ENCODE measurements at regions not wholly inside any gene's neighbourhood (a gene's known extent, or its start where the extent isn't known, plus 50 kb on each side); places are given as distances from the start of the nearest gene placed in this dataset.

- H3K36me3 ChIP-seq, result no peaks in the 10 kb centered on the region
- H3K4me1 ChIP-seq, result no peaks in the 10 kb centered on the region
- ATAC-seq, result no peak
- intact Hi-C loops (cut with DNase I; ENCODE audit: low total_unique reads), result no loop called here
- H3K9me3 ChIP-seq, result no peaks in the 10 kb centered on the region
- H3K4me3 ChIP-seq, result no peak overlapping the region
- H3K27me3 ChIP-seq, result no peaks in the 10 kb centered on the region
- TF ChIP-seq POLR2A (IDR thresholded peaks at IDR 0.05) (no peak), CTCF (IDR thresholded peaks at IDR 0.05 in 4 of 5, conservative IDR thresholded peaks at IDR 0.05 in 1 of 5) (no peak)
- no peak for DNase-seq
- H3K27ac ChIP-seq, result no peak overlapping the region
- in situ Hi-C loops (cut with MboI; ENCODE audit: low sequenced_read_pairs in 4 of 4), result no loop called here
These were observed 61.5 kb upstream of the UBL3 start for GRCh38 chr13:29911781-29912418.

DNA sequence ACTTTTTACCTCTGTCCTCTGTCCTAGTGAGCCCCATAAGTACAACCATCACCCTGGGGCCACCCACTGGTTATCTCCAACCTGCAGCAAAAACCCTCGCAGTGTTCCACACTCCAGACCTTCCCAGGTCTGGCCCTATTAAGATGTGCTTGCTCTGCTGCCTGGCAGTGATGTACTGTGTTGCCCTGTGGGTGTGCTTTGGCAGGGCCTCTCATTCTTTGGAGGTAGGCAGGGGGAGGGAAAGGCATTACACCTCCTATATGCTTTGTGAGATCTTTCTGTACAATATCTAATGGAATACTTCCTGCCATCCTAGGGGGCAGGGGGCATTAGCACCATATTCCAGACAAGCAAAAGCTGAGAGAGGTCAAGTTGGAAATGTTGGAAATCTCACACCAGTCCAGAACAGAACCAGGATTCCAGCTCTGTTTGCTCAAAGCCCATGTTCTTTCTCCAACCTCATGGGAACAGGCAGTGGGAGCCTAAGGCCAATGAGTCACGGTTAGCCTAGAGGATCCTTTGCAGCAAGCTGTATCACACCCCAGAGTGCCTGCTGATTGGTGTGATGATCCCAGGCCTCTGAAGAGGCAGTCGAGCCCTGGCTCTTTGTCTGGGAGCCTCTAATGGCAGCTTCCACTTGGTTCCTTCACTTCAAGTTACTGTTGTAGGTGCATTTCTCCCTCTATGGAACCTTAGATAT is 59.7 kb upstream of the UBL3 start:
- no peaks in the 10 kb centered on the region for H3K9me3 ChIP-seq
- no peak overlapping the region for H3K4me3 ChIP-seq
- peak; percentile 25 to 60 for DNase-seq
- ATAC-seq, result peak; percentile 79
- intact Hi-C loops (cut with DNase I; ENCODE audit: low total_unique reads), result no loop called here
- in situ Hi-C loops (cut with MboI; ENCODE audit: low sequenced_read_pairs in 4 of 4), result no loop called here
- H3K4me1 ChIP-seq, result no peaks in the 10 kb centered on the region
- H3K36me3 ChIP-seq, result no peaks in the 10 kb centered on the region
- TF ChIP-seq CTCF (IDR thresholded peaks at IDR 0.05 in 4 of 5, conservative IDR thresholded peaks at IDR 0.05 in 1 of 5) (no peak), POLR2A (IDR thresholded peaks at IDR 0.05) (no peak)
- no peak overlapping the region for H3K27ac ChIP-seq
- H3K27me3 ChIP-seq, result no peaks in the 10 kb centered on the region

GRCh38 chr13:29909081-29909730 is 58.8 kb upstream of the UBL3 start:
- Histone ChIP-seq H3K36me3 (no peaks in the 10 kb centered on the region), H3K4me3 (no peak overlapping the region), H3K27me3 (no peaks in the 10 kb centered on the region), H3K27ac (no peak overlapping the region), H3K9me3 (no peaks in the 10 kb centered on the region), H3K4me1 (no peaks in the 10 kb centered on the region)
- no peak for DNase-seq
- intact Hi-C loops (cut with DNase I; ENCODE audit: low total_unique reads) (no loop called here), in situ Hi-C loops (cut with MboI; ENCODE audit: low sequenced_read_pairs in 4 of 4) (no loop called here)
- no peak for ATAC-seq
- TF ChIP-seq CTCF (IDR thresholded peaks at IDR 0.05 in 4 of 5, conservative IDR thresholded peaks at IDR 0.05 in 1 of 5) (no peak), POLR2A (IDR thresholded peaks at IDR 0.05) (no peak)

DNA sequence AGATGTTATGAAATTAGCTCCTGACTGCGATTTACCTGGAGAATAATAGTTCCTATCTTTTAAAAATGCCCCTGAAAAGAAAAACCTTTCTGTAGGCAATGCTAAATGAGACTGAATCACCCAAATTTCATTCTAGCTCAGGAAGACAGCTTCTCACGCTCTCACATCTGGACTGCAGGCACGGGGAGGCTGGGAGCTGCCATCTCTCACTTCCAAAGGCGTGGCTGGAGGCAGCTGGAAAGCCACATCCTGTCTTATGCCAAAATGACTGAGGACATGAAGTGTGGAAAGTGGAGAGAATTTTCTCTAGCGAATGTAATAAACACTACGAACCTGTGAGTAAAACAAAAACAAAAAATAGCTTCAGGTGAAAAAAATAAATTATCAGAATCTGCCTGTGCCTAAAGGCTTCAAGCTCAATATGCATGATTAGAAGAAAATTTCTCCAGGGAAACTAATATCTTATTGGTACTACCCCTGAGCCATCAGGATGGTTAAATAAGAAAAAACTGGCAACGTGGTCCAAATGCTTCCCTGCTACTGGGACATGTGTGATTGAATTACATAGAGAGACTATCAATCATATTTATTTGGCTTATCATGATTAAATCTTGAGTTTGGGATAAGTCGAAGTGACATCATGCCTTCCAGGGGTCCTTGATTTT is 58.1 kb upstream of the UBL3 start:
- in situ Hi-C loops (cut with MboI; ENCODE audit: low sequenced_read_pairs in 4 of 4) (no loop called here), intact Hi-C loops (cut with DNase I; ENCODE audit: low total_unique reads) (no loop called here)
- Histone ChIP-seq H3K27ac (no peak overlapping the region), H3K4me3 (no peak overlapping the region), H3K36me3 (no peaks in the 10 kb centered on the region), H3K9me3 (no peaks in the 10 kb centered on the region), H3K27me3 (no peaks in the 10 kb centered on the region), H3K4me1 (no peaks in the 10 kb centered on the region)
- DNase-seq, result peak; percentile 35 to 64
- TF ChIP-seq CTCF (IDR thresholded peaks at IDR 0.05 in 4 of 5, conservative IDR thresholded peaks at IDR 0.05 in 1 of 5) (no peak), POLR2A (IDR thresholded peaks at IDR 0.05) (no peak)
- peak; percentile 51 to 56 for ATAC-seq

Measured in gastrocnemius medialis (tissue), 4 donors.